GM18508 (cell line): ENCODE measurements at regions not wholly inside any gene's neighbourhood (a gene's known extent, or its start where the extent isn't known, plus 50 kb on each side); places are given as distances from the start of the nearest gene placed in this dataset.

Experiments used
- ATAC-seq: cut with Tn5 transposase; IDR thresholded peaks from one replicate; pipeline ENCODE4 v1.9.1; 2021; ENCODE audit warnings: moderate number of reproducible peaks; ENCODE audit not compliant: insufficient read depth, unreplicated experiment

GRCh38 chr11:123378096-123378495 is 52.0 kb upstream of the GRAMD1B start:
- ATAC-seq = no peak

DNA sequence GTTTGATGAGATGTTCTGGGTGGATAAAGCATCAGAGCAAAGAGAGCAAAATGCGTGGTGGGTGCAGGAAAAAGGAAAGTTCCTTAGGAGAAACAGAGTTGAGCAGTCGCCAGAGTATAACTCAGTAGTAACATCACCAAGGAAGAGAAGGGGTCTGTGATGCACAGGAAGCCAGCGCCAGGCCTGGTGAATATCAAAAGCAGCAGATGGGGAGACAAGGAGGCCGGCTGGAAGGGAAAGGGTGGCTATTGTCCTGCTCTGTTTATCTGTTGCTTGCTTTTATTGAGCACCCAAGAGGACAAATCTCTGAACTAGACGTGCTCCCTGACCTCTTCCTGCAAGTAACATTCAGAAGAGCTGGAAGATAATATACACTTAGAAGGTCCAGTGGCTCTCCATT is 52.7 kb upstream of the GRAMD1B start:
- no peak for ATAC-seq

DNA sequence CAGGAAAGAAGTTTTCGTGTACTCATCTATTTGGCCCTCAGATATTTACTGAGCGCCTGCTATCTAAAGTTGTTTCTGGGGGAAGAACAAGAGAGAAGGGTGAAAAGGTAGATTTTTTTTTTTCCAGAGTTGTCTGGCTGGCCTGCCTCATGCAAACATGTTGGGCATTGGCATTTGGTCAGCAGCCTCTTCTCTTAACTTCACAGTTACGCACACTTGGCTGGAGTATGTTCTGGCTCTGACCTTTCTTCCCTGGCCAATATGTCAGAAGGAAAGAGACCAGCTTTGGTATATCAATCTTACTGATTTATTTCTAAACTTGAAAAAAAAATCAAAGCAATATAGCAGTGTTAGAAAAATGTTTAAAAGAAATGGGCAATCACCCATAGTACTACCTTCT is 54.2 kb upstream of the GRAMD1B start:
- no peak for ATAC-seq

- ATAC-seq = no peak
These were observed 55.5 kb upstream of the GRAMD1B start for GRCh38 chr11:123374622-123374968.

- no peak for ATAC-seq
These were observed 56.1 kb upstream of the GRAMD1B start for GRCh38 chr11:123373754-123374621.

GRCh38 chr11:123371506-123372297 is 58.4 kb upstream of the GRAMD1B start:
- no peak for ATAC-seq

DNA sequence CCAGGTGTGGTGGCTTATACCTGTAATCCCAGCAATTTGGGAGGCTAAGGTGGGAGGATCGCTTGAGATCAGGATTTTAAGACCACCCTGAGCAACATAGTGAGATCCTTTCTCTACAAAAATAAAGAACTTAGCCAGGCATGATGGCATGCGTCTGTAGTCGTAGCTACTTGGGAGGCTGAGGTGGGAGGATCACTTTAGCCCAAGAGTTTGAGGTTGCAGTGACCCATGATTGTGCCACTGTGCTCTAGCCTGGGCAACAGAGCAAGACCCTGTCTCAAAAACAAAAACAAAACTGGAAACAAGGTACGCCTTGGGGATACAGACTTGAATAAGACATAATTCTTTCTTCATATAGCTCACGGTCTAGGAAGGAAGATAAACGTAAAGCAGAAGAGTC is 63.1 kb upstream of the GRAMD1B start:
- ATAC-seq = no peak

DNA sequence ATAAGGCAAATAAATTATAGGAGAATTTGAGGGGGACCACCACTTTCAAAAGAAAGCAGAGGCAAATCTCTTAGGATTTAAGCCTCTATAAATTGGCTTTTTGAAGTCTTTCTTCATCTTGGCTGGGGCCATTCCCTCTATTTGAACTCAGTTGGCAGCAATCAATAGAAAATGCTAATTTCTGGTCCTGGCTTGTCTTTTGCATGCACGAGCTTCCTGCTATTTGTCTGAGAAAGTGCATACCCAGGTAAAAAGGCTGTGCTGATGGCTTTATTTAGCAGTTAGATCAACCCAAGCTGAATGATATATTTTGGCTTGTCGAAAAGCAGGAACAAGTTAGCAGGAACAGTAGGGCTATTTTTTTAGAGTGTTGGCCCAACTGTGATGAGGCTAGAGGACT is 64.1 kb upstream of the GRAMD1B start:
- ATAC-seq = no peak

DNA sequence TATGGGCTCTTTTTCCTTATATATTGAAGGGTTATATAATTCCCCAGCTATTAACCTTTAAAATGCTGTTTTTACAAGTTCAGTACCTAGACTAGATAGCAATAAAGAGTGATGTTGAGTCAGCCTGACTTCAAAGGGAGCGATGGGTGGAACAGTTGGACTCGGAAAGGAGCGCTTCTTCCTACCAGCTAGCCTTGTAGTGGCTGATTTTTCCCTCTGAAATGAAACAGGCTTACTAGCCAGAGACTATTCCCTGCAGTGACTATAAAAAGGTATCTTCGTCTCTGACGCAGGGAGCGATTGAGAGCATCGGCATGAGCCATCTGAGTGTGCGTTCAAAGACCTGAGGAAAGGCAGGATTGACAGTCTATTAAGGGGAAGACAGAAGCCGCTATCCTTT is 66.0 kb upstream of the GRAMD1B start:
- no peak for ATAC-seq

- no peak for ATAC-seq
These were observed 66.5 kb upstream of the GRAMD1B start for GRCh38 chr11:123363556-123363955.

DNA sequence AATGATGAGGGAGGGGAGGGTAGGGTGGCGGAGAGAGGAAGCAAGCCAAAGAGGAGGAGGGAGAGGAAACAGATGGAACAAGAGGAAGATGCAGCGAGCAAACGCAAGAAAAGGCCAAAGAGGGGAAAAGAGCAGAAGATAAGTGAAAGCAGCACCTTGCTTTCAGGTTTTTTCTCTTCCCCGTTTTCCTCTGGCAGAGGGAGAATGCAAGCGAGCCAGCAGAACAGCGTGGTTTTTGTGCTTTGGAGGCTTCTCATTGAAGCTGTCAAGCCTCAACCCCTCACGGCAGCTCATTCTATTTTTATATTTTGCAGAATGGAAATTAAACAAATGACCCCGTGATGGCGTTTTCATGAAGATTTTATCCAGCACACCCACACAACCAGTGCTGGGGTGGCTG is 67.1 kb upstream of the GRAMD1B start:
- ATAC-seq = no peak

DNA sequence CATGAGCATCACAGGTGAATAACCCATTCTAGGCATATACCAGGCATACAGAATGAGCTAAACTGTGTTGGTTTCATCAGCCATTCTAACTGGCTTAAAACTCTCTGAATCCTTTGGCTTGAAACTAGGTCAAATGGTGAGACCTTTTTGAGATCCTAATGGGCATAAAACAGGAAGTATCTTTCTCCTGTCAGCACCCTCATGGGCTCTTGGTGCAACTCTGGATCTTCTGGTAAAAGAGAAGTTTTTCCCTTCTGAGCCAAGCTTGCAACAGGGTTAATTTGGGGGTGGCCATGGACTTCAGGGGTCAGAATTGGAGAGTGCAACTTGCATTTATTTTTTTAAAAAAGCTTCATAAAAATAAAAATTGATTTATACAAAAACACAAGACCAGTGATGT is 67.9 kb upstream of the GRAMD1B start:
- no peak for ATAC-seq

DNA sequence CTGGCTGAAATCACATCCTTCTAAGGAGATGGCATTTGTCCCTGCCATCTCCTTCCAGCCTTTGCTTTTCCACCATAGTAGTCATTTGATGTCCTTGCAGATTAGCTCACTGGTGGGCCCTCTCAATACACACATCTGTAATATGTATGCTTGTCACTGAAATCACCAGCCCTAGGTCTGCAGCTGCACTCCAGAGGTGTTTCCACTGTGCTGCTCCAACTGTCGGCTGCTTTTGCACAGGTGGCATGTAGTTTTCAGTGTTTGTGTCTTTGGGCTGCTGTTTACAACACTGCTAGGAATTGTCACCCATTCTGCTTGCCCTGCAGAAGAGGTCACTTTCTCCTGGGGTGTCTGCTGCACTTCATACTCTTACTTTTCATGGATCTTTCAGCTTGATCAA is 69.0 kb upstream of the GRAMD1B start:
- ATAC-seq = no peak

DNA sequence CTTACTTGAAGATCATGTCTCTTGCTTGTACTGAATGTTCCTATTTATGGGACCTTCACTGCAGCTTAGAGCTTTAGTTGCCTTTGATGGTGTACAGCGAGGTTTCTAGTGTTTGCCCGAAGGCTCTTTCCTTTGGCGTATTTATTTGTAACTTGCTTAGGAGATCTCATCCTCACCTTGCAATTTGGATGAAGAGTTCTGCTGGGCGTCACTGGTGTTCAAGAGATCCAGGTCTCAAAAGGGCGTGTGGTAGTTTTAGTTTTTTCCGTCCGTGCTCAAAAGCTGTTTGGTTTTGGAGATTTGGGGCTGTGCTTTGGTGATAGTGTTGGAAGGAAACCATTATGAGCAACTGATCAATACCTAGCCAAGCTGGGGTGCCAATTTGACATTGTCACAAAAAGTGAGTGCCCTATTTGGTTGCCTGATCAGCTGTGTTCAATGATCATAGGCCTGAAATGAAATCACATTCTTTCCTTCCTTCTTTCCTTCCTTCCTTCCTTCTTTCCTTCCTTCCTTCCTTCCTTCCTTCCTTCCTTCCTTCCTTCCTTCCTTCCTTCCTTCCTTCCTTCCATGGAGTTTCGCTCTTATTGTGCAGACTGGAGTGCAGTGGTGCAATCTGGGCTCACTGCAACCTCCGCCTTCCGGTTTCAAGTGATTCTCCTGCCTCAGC is 69.7 kb upstream of the GRAMD1B start:
- no peak for ATAC-seq

- no peak for ATAC-seq
These were observed 71.9 kb upstream of the GRAMD1B start for GRCh38 chr11:123357990-123358827.

- ATAC-seq = no peak
These were observed 72.6 kb upstream of the GRAMD1B start for GRCh38 chr11:123357353-123357989.

DNA sequence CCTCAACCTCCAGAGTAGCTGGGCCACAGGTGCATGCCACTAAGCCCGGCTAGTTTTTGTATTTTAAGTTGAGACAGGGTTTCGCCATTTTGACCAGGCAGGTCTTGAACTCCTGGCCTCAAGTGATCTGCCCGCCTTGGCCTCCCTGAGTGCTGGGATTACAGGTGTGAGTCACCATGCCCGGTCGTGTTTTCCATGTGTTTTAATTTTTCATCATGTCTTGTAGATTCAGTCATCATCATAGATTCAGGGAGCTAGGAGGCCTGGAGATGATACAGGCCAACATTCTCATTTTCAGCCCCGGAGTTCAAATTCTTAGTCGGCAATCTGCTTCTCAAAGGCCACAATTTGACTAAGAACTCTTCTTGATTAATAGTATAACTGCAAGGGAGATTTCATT is 73.5 kb upstream of the GRAMD1B start:
- ATAC-seq = no peak

DNA sequence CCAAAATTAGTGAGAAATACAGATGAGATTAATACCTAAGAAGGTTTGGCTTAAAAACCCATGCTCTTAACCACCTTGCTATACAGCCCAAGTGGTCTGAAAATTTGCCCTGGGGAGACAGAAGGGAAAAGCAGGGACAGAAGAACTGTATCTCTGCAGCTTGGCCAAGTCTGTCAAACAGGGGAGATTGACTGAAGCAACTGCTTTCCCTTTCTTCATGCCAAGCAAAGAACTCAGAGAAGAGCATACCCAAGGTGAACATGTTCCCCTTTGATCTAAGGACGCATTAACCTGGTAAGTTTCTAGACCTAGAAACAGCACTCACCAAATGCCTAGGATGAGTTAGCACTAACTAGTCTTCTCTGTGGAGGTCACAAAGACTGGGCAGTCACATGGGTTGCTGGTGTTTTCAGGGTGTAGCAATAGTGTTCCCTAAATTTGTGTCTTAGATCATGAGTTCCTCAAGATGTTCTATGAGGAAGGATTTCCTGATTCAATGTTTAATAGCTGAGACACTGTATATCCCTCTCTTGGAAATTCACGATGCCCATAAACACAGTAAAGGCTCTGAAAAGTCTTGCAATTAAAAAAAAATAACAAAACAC is 75.6 kb upstream of the GRAMD1B start:
- ATAC-seq = no peak

GRCh38 chr11:123351375-123351774 is 78.7 kb upstream of the GRAMD1B start:
- no peak for ATAC-seq
